SH-SY5Y (cell line): ENCODE measurements at regions not wholly inside any gene's neighbourhood (a gene's known extent, or its start where the extent isn't known, plus 50 kb on each side); places are given as distances from the start of the nearest gene placed in this dataset.

Experiments used
- GATA2 ChIP-seq: IDR thresholded peaks from 2 replicates; pipeline ENCODE4 v1.6.1; 2011; ENCODE audit warnings: mild to moderate bottlenecking, low read depth, low read length
- GATA3 ChIP-seq: IDR thresholded peaks from 2 replicates; pipeline ENCODE4 v1.6.1; 2011; ENCODE audit warnings: low read depth, mild to moderate bottlenecking, low read length, moderate library complexity

DNA sequence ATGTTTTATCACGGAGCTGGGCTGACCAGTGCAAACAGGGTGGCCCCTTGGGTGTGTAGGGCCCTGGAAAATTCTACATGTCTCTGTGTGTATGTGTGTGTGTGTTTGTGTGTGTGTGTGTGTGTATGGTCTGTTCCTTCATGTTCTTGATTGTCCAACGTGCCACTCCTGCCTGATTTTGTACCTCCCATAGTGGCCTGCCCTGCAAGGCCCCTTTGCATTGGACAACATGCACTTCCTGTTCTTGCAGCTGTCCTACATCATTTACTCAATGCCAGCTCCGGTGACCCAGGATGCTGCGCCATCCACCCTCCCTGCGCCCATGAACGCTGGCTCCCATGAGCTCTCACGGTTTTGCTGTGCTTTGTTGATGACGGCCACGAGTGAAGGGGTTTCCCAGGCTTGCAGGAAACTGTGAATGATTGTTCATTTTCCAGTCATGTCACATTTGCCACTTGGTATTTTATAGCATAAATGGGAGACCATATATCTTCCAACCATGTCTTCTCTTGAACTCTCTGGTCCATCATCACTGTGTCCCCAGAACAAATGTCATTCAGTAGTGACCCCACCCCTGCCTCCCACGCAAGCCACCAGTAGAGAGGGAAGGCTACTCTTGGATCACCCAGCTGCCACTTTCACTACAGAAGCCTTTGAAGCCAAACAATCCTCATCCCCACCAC lies 69.7 kb upstream of the NCK2 start:
- TF ChIP-seq GATA2 (no peak), GATA3 (no peak)
